ENCODE measurements at regions not wholly inside any gene's neighbourhood (a gene's known extent, or its start where the extent isn't known, plus 50 kb on each side); places are given as distances from the start of the nearest gene placed in this dataset.

DNA sequence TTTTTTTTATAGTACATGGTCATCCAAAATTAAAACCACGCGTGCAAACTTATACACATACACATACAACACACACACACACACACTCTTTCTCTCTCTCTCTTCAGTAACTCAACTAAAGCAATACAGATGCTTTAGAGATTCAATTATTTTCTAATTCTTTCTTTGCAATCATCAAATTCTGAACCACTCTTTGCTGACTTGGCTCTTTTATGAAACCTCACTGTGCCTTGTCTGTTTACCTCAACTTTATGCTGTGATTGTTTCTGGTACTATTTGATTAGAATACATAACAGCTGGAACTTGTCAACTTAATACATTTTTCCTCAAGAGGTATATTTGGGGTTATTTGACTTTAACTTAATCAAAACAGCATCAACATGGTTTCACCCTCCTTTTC, 1309.7 kb downstream of the ROBO2 start:
- no peak for DNase-seq
- Histone ChIP-seq H2BK120ac (ENCODE audit: low read depth, low read length) (no peak overlapping the region), H2AK5ac (ENCODE audit: low read length, severe bottlenecking) (no peak overlapping the region), H3K4me2 (ENCODE audit: low read length, poor library complexity, severe bottlenecking) (no peak overlapping the region), H2AFZ (ENCODE audit: low read depth, low read length) (no peak overlapping the region), H3K18ac (ENCODE audit: low read depth in 1 of 2, low read length in 2 of 2) (no peak overlapping the region), H4K91ac (ENCODE audit: low read length) (no peak overlapping the region), H3K23ac (ENCODE audit: low read length in 2 of 2) (no peak overlapping the region), H3K79me1 (replicated peaks; ENCODE audit: low read length, poor library complexity, severe bottlenecking) (no peaks in the 10 kb centered on the region), H3K4ac (ENCODE audit: low read depth in 1 of 2, low read length in 2 of 2) (no peak overlapping the region), H3K36me3 (ENCODE audit: control insufficient read depth in 1 of 2, insufficient read depth in 2 of 2, low read depth in 1 of 2, low read length in 2 of 2) (no peaks in the 10 kb centered on the region), H2BK15ac (ENCODE audit: low read depth, poor library complexity, severe bottlenecking) (no peak overlapping the region), H3K27me3 (ENCODE audit: control insufficient read depth in 1 of 2, insufficient read depth in 1 of 2, low read length in 2 of 2) (no peaks in the 10 kb centered on the region), H3K9me3 (ENCODE audit: control insufficient read depth, low read length) (no peaks in the 10 kb centered on the region), H3K14ac (ENCODE audit: low read length in 2 of 2) (no peak overlapping the region), H3K4me3 (ENCODE audit: insufficient read depth in 1 of 2, low read depth in 1 of 2, low read length in 2 of 2) (no peak overlapping the region), H3K9ac (ENCODE audit: low read length) (no peak overlapping the region), H2BK12ac (ENCODE audit: low read length in 2 of 2) (no peak overlapping the region), H3K27ac (ENCODE audit: low read length, poor library complexity, severe bottlenecking) (no peak overlapping the region), H4K8ac (ENCODE audit: low read length) (no peak overlapping the region), H3K4me1 (ENCODE audit: control insufficient read depth, insufficient read depth, low read depth, low read length) (no peaks in the 10 kb centered on the region), H2BK5ac (ENCODE audit: low read depth, low read length, poor library complexity, severe bottlenecking) (no peak overlapping the region)
- whole genome bisulfite sequencing, result 99% methylated on average over 2 of the region's 2 CpGs

DNA sequence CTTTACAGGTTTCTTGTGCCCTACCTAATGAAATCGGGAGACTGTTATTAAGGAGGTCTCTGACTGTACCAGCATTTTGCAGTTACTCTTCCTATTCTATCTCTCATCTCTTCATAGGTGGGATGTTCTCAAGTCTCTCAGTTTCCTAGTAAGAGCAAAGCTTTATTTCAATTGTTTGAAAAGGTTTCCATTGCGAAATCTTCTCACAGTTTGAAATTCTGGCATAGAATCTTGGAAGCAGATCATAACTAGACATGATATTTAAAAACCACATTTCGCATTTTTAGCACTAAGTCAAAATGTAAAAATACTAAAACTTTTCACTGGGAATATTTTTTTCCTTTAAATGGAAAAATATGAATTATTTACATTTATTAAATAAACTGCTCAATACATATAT, 1311.4 kb downstream of the ROBO2 start:
- Histone ChIP-seq H3K14ac (ENCODE audit: low read length in 2 of 2) (no peak overlapping the region), H3K4ac (ENCODE audit: low read depth in 1 of 2, low read length in 2 of 2) (no peak overlapping the region), H4K91ac (ENCODE audit: low read length) (no peak overlapping the region), H4K8ac (ENCODE audit: low read length) (no peak overlapping the region), H3K27ac (ENCODE audit: low read length, poor library complexity, severe bottlenecking) (no peak overlapping the region), H2BK15ac (ENCODE audit: low read depth, poor library complexity, severe bottlenecking) (no peak overlapping the region), H3K4me1 (ENCODE audit: control insufficient read depth, insufficient read depth, low read depth, low read length) (no peaks in the 10 kb centered on the region), H2AK5ac (ENCODE audit: low read length, severe bottlenecking) (no peak overlapping the region), H3K23ac (ENCODE audit: low read length in 2 of 2) (no peak overlapping the region), H3K27me3 (ENCODE audit: control insufficient read depth in 1 of 2, insufficient read depth in 1 of 2, low read length in 2 of 2) (no peaks in the 10 kb centered on the region), H3K4me3 (ENCODE audit: insufficient read depth in 1 of 2, low read depth in 1 of 2, low read length in 2 of 2) (no peak overlapping the region), H3K79me1 (replicated peaks; ENCODE audit: low read length, poor library complexity, severe bottlenecking) (no peaks in the 10 kb centered on the region), H2BK120ac (ENCODE audit: low read depth, low read length) (no peak overlapping the region), H3K4me2 (ENCODE audit: low read length, poor library complexity, severe bottlenecking) (no peak overlapping the region), H3K36me3 (ENCODE audit: control insufficient read depth in 1 of 2, insufficient read depth in 2 of 2, low read depth in 1 of 2, low read length in 2 of 2) (no peaks in the 10 kb centered on the region), H3K18ac (ENCODE audit: low read depth in 1 of 2, low read length in 2 of 2) (no peak overlapping the region), H3K9ac (ENCODE audit: low read length) (no peak overlapping the region), H2BK5ac (ENCODE audit: low read depth, low read length, poor library complexity, severe bottlenecking) (no peak overlapping the region), H3K9me3 (ENCODE audit: control insufficient read depth, low read length) (no peaks in the 10 kb centered on the region), H2BK12ac (ENCODE audit: low read length in 2 of 2) (no peak overlapping the region), H2AFZ (ENCODE audit: low read depth, low read length) (no peak overlapping the region)
- no peak for DNase-seq
- 95% methylated on average over 2 of the region's 3 CpGs for WGBS

GRCh38 chr3:78353231-78353630, 1313.3 kb downstream of the ROBO2 start:
- Histone ChIP-seq H3K79me1 (replicated peaks; ENCODE audit: low read length, poor library complexity, severe bottlenecking) (no peaks in the 10 kb centered on the region), H2BK15ac (ENCODE audit: low read depth, poor library complexity, severe bottlenecking) (no peak overlapping the region), H3K9ac (ENCODE audit: low read length) (no peak overlapping the region), H3K4ac (ENCODE audit: low read depth in 1 of 2, low read length in 2 of 2) (no peak overlapping the region), H3K9me3 (ENCODE audit: control insufficient read depth, low read length) (no peaks in the 10 kb centered on the region), H2BK12ac (ENCODE audit: low read length in 2 of 2) (no peak overlapping the region), H4K8ac (ENCODE audit: low read length) (no peak overlapping the region), H3K18ac (ENCODE audit: low read depth in 1 of 2, low read length in 2 of 2) (no peak overlapping the region), H3K4me3 (ENCODE audit: insufficient read depth in 1 of 2, low read depth in 1 of 2, low read length in 2 of 2) (no peak overlapping the region), H3K27ac (ENCODE audit: low read length, poor library complexity, severe bottlenecking) (no peak overlapping the region), H3K4me2 (ENCODE audit: low read length, poor library complexity, severe bottlenecking) (no peak overlapping the region), H3K36me3 (ENCODE audit: control insufficient read depth in 1 of 2, insufficient read depth in 2 of 2, low read depth in 1 of 2, low read length in 2 of 2) (no peaks in the 10 kb centered on the region), H3K23ac (ENCODE audit: low read length in 2 of 2) (no peak overlapping the region), H3K27me3 (ENCODE audit: control insufficient read depth in 1 of 2, insufficient read depth in 1 of 2, low read length in 2 of 2) (no peaks in the 10 kb centered on the region), H3K4me1 (ENCODE audit: control insufficient read depth, insufficient read depth, low read depth, low read length) (no peaks in the 10 kb centered on the region), H2AFZ (ENCODE audit: low read depth, low read length) (no peak overlapping the region), H2BK120ac (ENCODE audit: low read depth, low read length) (no peak overlapping the region), H2BK5ac (ENCODE audit: low read depth, low read length, poor library complexity, severe bottlenecking) (no peak overlapping the region), H4K91ac (ENCODE audit: low read length) (no peak overlapping the region), H2AK5ac (ENCODE audit: low read length, severe bottlenecking) (no peak overlapping the region), H3K14ac (ENCODE audit: low read length in 2 of 2) (no peak overlapping the region)
- DNase-seq, result no peak
- 68% methylated on average over 2 of the region's 3 CpGs for WGBS

DNA sequence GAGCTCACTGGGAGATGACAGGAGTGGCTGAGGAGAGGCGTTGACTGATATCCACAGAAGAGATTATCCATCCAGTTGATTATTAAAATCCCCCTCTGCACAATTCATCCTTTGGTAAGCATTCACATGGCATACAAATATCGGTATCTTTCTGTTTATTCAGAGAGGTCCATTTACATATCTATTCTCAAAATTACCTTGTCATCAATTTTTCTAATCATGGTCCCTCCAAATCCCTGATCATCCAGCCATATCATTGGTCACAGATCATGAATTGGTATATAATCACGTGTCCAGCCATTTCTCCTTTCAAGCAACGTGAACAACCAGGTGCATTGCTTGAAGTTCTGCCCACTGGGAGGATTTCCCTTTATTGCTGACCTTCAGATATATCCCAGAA, 1321.0 kb downstream of the ROBO2 start:
- Histone ChIP-seq H3K4ac (ENCODE audit: low read depth in 1 of 2, low read length in 2 of 2) (no peak overlapping the region), H4K91ac (ENCODE audit: low read length) (no peak overlapping the region), H2AK5ac (ENCODE audit: low read length, severe bottlenecking) (no peak overlapping the region), H3K27ac (ENCODE audit: low read length, poor library complexity, severe bottlenecking) (no peak overlapping the region), H3K27me3 (ENCODE audit: control insufficient read depth in 1 of 2, insufficient read depth in 1 of 2, low read length in 2 of 2) (no peaks in the 10 kb centered on the region), H3K23ac (ENCODE audit: low read length in 2 of 2) (no peak overlapping the region), H3K4me2 (ENCODE audit: low read length, poor library complexity, severe bottlenecking) (no peak overlapping the region), H2AFZ (ENCODE audit: low read depth, low read length) (no peak overlapping the region), H3K9ac (ENCODE audit: low read length) (no peak overlapping the region), H3K4me3 (ENCODE audit: insufficient read depth in 1 of 2, low read depth in 1 of 2, low read length in 2 of 2) (no peak overlapping the region), H3K36me3 (ENCODE audit: control insufficient read depth in 1 of 2, insufficient read depth in 2 of 2, low read depth in 1 of 2, low read length in 2 of 2) (no peaks in the 10 kb centered on the region), H3K79me1 (replicated peaks; ENCODE audit: low read length, poor library complexity, severe bottlenecking) (no peaks in the 10 kb centered on the region), H3K4me1 (ENCODE audit: control insufficient read depth, insufficient read depth, low read depth, low read length) (no peaks in the 10 kb centered on the region), H3K18ac (ENCODE audit: low read depth in 1 of 2, low read length in 2 of 2) (no peak overlapping the region), H2BK5ac (ENCODE audit: low read depth, low read length, poor library complexity, severe bottlenecking) (no peak overlapping the region), H3K9me3 (ENCODE audit: control insufficient read depth, low read length) (peaks cover 5% of the 10 kb centered on the region), H2BK15ac (ENCODE audit: low read depth, poor library complexity, severe bottlenecking) (no peak overlapping the region), H2BK120ac (ENCODE audit: low read depth, low read length) (no peak overlapping the region), H2BK12ac (ENCODE audit: low read length in 2 of 2) (no peak overlapping the region), H4K8ac (ENCODE audit: low read length) (no peak overlapping the region), H3K14ac (ENCODE audit: low read length in 2 of 2) (no peak overlapping the region)
- no peak for DNase-seq
- 58% methylated on average over 4 of the region's 4 CpGs for WGBS
